GM18499 (cell line): ENCODE measurements at regions not wholly inside any gene's neighbourhood (a gene's known extent, or its start where the extent isn't known, plus 50 kb on each side); places are given as distances from the start of the nearest gene placed in this dataset.
"Not testable (repeated sequence)": the region's sequence is repeated elsewhere in the genome, so short reads cannot be mapped to it uniquely, and the experiment has no call there.

Experiments used
- ATAC-seq: cut with Tn5 transposase; IDR thresholded peaks from one replicate; pipeline ENCODE4 v1.9.1; 2021; ENCODE audit warnings: moderate number of reproducible peaks; ENCODE audit not compliant: insufficient read depth, unreplicated experiment

- ATAC-seq: no peak
Measured at GRCh38 chr6:21707524-21708319, 114.2 kb downstream of the SOX4 start.

GRCh38 chr6:21708320-21708580 is 114.7 kb downstream of the SOX4 start:
- no peak for ATAC-seq

- ATAC-seq: no peak
Measured at GRCh38 chr6:21710216-21710615, 116.7 kb downstream of the SOX4 start.

GRCh38 chr6:21710908-21711627 is 117.5 kb downstream of the SOX4 start:
- no peak for ATAC-seq

- ATAC-seq: no peak
Measured at GRCh38 chr6:21712213-21712612, 118.7 kb downstream of the SOX4 start.

GRCh38 chr6:21713481-21713880 is 119.9 kb downstream of the SOX4 start:
- no peak for ATAC-seq

- no peak for ATAC-seq
Measured at GRCh38 chr6:21715180-21715579, 121.6 kb downstream of the SOX4 start.

GRCh38 chr6:21722510-21722909 is 129.0 kb downstream of the SOX4 start:
- ATAC-seq: no peak

- ATAC-seq: no peak
Measured at GRCh38 chr6:21726676-21727075, 133.1 kb downstream of the SOX4 start.

GRCh38 chr6:21728141-21728540 is 134.6 kb downstream of the SOX4 start:
- no peak for ATAC-seq

- no peak for ATAC-seq
Measured at GRCh38 chr6:21729431-21729830, 135.9 kb downstream of the SOX4 start.

GRCh38 chr6:21730533-21730932 is 137.0 kb downstream of the SOX4 start:
- no peak for ATAC-seq

- no peak for ATAC-seq
Measured at GRCh38 chr6:21731411-21732031, 138.0 kb downstream of the SOX4 start.

GRCh38 chr6:21732032-21732730 is 138.6 kb downstream of the SOX4 start:
- ATAC-seq: not testable (repeated sequence)

GRCh38 chr6:21732731-21733130 is 139.2 kb downstream of the SOX4 start:
- no peak for ATAC-seq

GRCh38 chr6:21733311-21733710 is 139.8 kb downstream of the SOX4 start:
- no peak for ATAC-seq

GRCh38 chr6:21734204-21734603 is 140.7 kb downstream of the SOX4 start:
- no peak for ATAC-seq

- ATAC-seq: no peak
Measured at GRCh38 chr6:21738180-21739094, 144.9 kb downstream of the SOX4 start.

GRCh38 chr6:21739241-21739640 is 145.7 kb downstream of the SOX4 start:
- ATAC-seq: no peak

GRCh38 chr6:21739838-21740237 is 146.3 kb downstream of the SOX4 start:
- ATAC-seq: no peak
